ENCODE measurements at regions not wholly inside any gene's neighbourhood (a gene's known extent, or its start where the extent isn't known, plus 50 kb on each side); places are given as distances from the start of the nearest gene placed in this dataset.
"Not testable (repeated sequence)": the region's sequence is repeated elsewhere in the genome, so short reads cannot be mapped to it uniquely, and the experiment has no call there.

- DNase-seq: no peak
These were observed 416.8 kb downstream of the TMEM38B start for GRCh38 chr9:106111039-106111730.

- DNase-seq: no peak
These were observed 418.6 kb downstream of the TMEM38B start for GRCh38 chr9:106112935-106113334.

- peak; percentile 4 for DNase-seq
These were observed 424.8 kb downstream of the TMEM38B start for GRCh38 chr9:106119176-106119575.

GRCh38 chr9:106120071-106120470 is 425.7 kb downstream of the TMEM38B start:
- DNase-seq: no peak

GRCh38 chr9:106127776-106128175 is 433.4 kb downstream of the TMEM38B start:
- peak; percentile 29 for DNase-seq

- no peak for DNase-seq
These were observed 436.0 kb downstream of the TMEM38B start for GRCh38 chr9:106130374-106130773.

GRCh38 chr9:106143781-106144180 is 449.4 kb downstream of the TMEM38B start:
- DNase-seq: no peak

GRCh38 chr9:106146066-106146840 is 451.9 kb downstream of the TMEM38B start:
- DNase-seq: no peak

- no peak for DNase-seq
These were observed 452.5 kb downstream of the TMEM38B start for GRCh38 chr9:106146886-106147285.

- DNase-seq: no peak
These were observed 455.6 kb downstream of the TMEM38B start for GRCh38 chr9:106149956-106150355.

GRCh38 chr9:106156465-106156864 is 462.1 kb downstream of the TMEM38B start:
- no peak for DNase-seq

- no peak for DNase-seq
These were observed 477.9 kb downstream of the TMEM38B start for GRCh38 chr9:106172265-106172664.

- no peak for DNase-seq
These were observed 480.0 kb downstream of the TMEM38B start for GRCh38 chr9:106174346-106174745.

GRCh38 chr9:106177216-106177615 is 482.9 kb downstream of the TMEM38B start:
- no peak for DNase-seq

GRCh38 chr9:106179191-106179590 is 484.9 kb downstream of the TMEM38B start:
- no peak for DNase-seq

- not testable (repeated sequence) for DNase-seq
These were observed 509.6 kb downstream of the TMEM38B start for GRCh38 chr9:106203815-106204516.

- no peak for DNase-seq
These were observed 513.0 kb downstream of the TMEM38B start for GRCh38 chr9:106207298-106207697.

- DNase-seq: no peak
These were observed 524.1 kb downstream of the TMEM38B start for GRCh38 chr9:106218427-106218826.

GRCh38 chr9:106218854-106219253 is 524.5 kb downstream of the TMEM38B start:
- DNase-seq: no peak

GRCh38 chr9:106220415-106220814 is 526.1 kb downstream of the TMEM38B start:
- no peak for DNase-seq

GRCh38 chr9:106228861-106229260 is 534.5 kb downstream of the TMEM38B start:
- no peak for DNase-seq

GRCh38 chr9:106233116-106233515 is 538.8 kb downstream of the TMEM38B start:
- no peak for DNase-seq

- DNase-seq: not testable (repeated sequence)
These were observed 566.6 kb downstream of the TMEM38B start for GRCh38 chr9:106260908-106261307.

Measured in fibroblast of skin of abdomen (primary cell).